Gastroesophageal sphincter (tissue), 4 donors: ENCODE measurements at regions not wholly inside any gene's neighbourhood (a gene's known extent, or its start where the extent isn't known, plus 50 kb on each side); places are given as distances from the start of the nearest gene placed in this dataset.

Experiments used
- ATAC-seq: fragments of 150-250 bp; one replicate; pipeline ENCODE4 v1.9.1; 2016; ENCODE audit warnings: mild to moderate bottlenecking, moderate library complexity
- H3K27ac ChIP-seq, 4 donors: fragments of 200-600 bp; sonication (generic) in 3 of 4; 1 replicate in 3 of 4; 2 replicates in 1 of 4; pipeline ENCODE4 v1.5.1; 2016 to 2019
- H3K27me3 ChIP-seq: fragments of 200-600 bp; sonication (generic); one replicate; pipeline ENCODE4 v1.5.1; 2019
- H3K36me3 ChIP-seq, 2 donors: fragments of 200-600 bp; sonication (generic); one replicate each; pipeline ENCODE4 v1.5.1; 2019; ENCODE audit warnings: control low read depth in 1 of 2
- H3K4me1 ChIP-seq, 3 donors: fragments of 200-600 bp; sonication (generic); 1 replicate in 2 of 3; 2 replicates in 1 of 3; pipeline ENCODE4 v1.5.1; 2016 to 2019; ENCODE audit warnings: control low read depth in 2 of 3
- H3K4me3 ChIP-seq, 2 donors: fragments of 200-600 bp; sonication (generic); one replicate each; pipeline ENCODE4 v1.5.1; 2019; ENCODE audit warnings: mild to moderate bottlenecking in 1 of 2, moderate library complexity in 1 of 2
- H3K9me3 ChIP-seq, 3 donors: fragments of 200-600 bp; sonication (generic); one replicate each; pipeline ENCODE4 v1.5.1; 2017 to 2019; ENCODE audit warnings: control low read depth in 2 of 3
- CTCF ChIP-seq, 4 experiments: fragments of 200-600 bp in 2 of 4; fragments of 450-650 bp in 2 of 4; sonication (generic) in 1 of 4; IDR thresholded peaks; one replicate each; pipeline ENCODE4 v1.5.1; 2017 to 2019; ENCODE audit warnings: antibody characterized with exemption in 4 of 4, mild to moderate bottlenecking in 2 of 4, moderate library complexity in 2 of 4
- EP300 ChIP-seq: sonication (generic); formaldehyde crosslinking; IDR thresholded peaks from one replicate; pipeline ENCODE4 v1.6.1; 2017; ENCODE audit warnings: antibody characterized with exemption, mild to moderate bottlenecking
- POLR2A ChIP-seq, 2 donors: fragments of 450-650 bp; IDR thresholded peaks; one replicate each; pipeline ENCODE4 v1.6.1; 2017; ENCODE audit warnings: antibody characterized with exemption in 2 of 2, mild to moderate bottlenecking in 2 of 2, moderate library complexity in 1 of 2
- POLR2AphosphoS5 ChIP-seq: sonication (generic); formaldehyde crosslinking; IDR thresholded peaks from one replicate; pipeline ENCODE4 v1.6.1; 2017; ENCODE audit warnings: antibody characterized with exemption
- WGBS, 2 donors: methylation state at CpG; one replicate each; pipeline ENCODE4 v1.1.5; 2018; ENCODE audit warnings: low coverage in 1 of 2; 5-methylcytosine and 5-hydroxymethylcytosine counted together

GRCh38 chr10:130251766-130252165 is 115.6 kb downstream of the GLRX3 start:
- no peaks in the 10 kb centered on the region for H3K4me1 ChIP-seq
- H3K27me3 ChIP-seq: no peaks in the 10 kb centered on the region
- H3K4me3 ChIP-seq: no peak overlapping the region
- 84 to 89% methylated on average over 4 of the region's 4 CpGs for WGBS, 2 donors
- H3K36me3 ChIP-seq: no peaks in the 10 kb centered on the region
- no peak for ATAC-seq
- H3K27ac ChIP-seq: no peak overlapping the region
- H3K9me3 ChIP-seq: peaks cover 0 to 8% (median 0%) of the 10 kb centered on the region in 3 donors
- TF ChIP-seq CTCF (IDR thresholded peaks at IDR 0.05): no peak

GRCh38 chr10:130254243-130254642 is 118.1 kb downstream of the GLRX3 start:
- TF ChIP-seq POLR2AphosphoS5: no peak
- TF ChIP-seq CTCF (IDR thresholded peaks at IDR 0.05): no peak
- TF ChIP-seq POLR2A (IDR thresholded peaks at IDR 0.05): no peak
- TF ChIP-seq EP300: no peak
- no peak for ATAC-seq
- no peak overlapping the region for H3K27ac ChIP-seq
- no peaks in the 10 kb centered on the region for H3K4me1 ChIP-seq
- H3K27me3 ChIP-seq: no peaks in the 10 kb centered on the region
- H3K4me3 ChIP-seq: no peak overlapping the region
- no peaks in the 10 kb centered on the region for H3K36me3 ChIP-seq
- WGBS, 2 donors: 22 to 24% methylated on average over 7 to 8 of the region's 13 CpGs
- peaks cover 0 to 8% (median 0%) of the 10 kb centered on the region in 3 donors for H3K9me3 ChIP-seq

GRCh38 chr10:130254662-130255061 is 118.5 kb downstream of the GLRX3 start:
- Histone ChIP-seq H3K27ac (no peak overlapping the region), H3K4me3 (no peak overlapping the region), H3K9me3 (peaks cover 0 to 8% (median 0%) of the 10 kb centered on the region in 3 donors), H3K36me3 (no peaks in the 10 kb centered on the region), H3K27me3 (no peaks in the 10 kb centered on the region), H3K4me1 (no peaks in the 10 kb centered on the region)
- TF ChIP-seq POLR2A (IDR thresholded peaks at IDR 0.05): no peak
- no peak for TF ChIP-seq CTCF (IDR thresholded peaks at IDR 0.05)
- no peak for TF ChIP-seq EP300
- TF ChIP-seq POLR2AphosphoS5: no peak
- 11 to 51% methylated on average over 3 of the region's 5 CpGs for WGBS, 2 donors
- no peak for ATAC-seq

GRCh38 chr10:130255777-130256176 is 119.6 kb downstream of the GLRX3 start:
- WGBS, 2 donors: 84 to 91% methylated on average over 5 of the region's 5 CpGs
- no peak for ATAC-seq
- Histone ChIP-seq H3K9me3 (peaks cover 0 to 2% (median 0%) of the 10 kb centered on the region in 3 donors), H3K4me3 (no peak overlapping the region), H3K36me3 (no peaks in the 10 kb centered on the region), H3K27me3 (no peaks in the 10 kb centered on the region), H3K4me1 (no peaks in the 10 kb centered on the region), H3K27ac (no peak overlapping the region)
- TF ChIP-seq CTCF (IDR thresholded peaks at IDR 0.05): no peak
- TF ChIP-seq EP300: no peak
- no peak for TF ChIP-seq POLR2AphosphoS5
- TF ChIP-seq POLR2A (IDR thresholded peaks at IDR 0.05): no peak

GRCh38 chr10:130257897-130258296 is 121.7 kb downstream of the GLRX3 start:
- WGBS, 2 donors: 79 to 93% methylated on average over 2 to 7 of the region's 7 CpGs
- Histone ChIP-seq H3K36me3 (no peaks in the 10 kb centered on the region), H3K4me1 (no peaks in the 10 kb centered on the region), H3K27ac (no peak overlapping the region), H3K4me3 (no peak overlapping the region), H3K27me3 (no peaks in the 10 kb centered on the region), H3K9me3 (peaks cover 0 to 18% (median 0%) of the 10 kb centered on the region in 3 donors)
- no peak for ATAC-seq
- no peak for TF ChIP-seq CTCF (IDR thresholded peaks at IDR 0.05)
- TF ChIP-seq POLR2AphosphoS5: no peak
- TF ChIP-seq POLR2A (IDR thresholded peaks at IDR 0.05): no peak
- no peak for TF ChIP-seq EP300
